Stimulated activated naive CD8-positive, alpha-beta T cell treated with anti-CD3 and anti-CD28 coated beads, Interleukin-15, amount 100 ng/mL, for 72 hours (primary cell): ENCODE measurements at regions not wholly inside any gene's neighbourhood (a gene's known extent, or its start where the extent isn't known, plus 50 kb on each side); places are given as distances from the start of the nearest gene placed in this dataset.

Source experiments
- ATAC-seq: fragments of 150-1000 bp; cut with Tn5 transposase; 2 replicates; pipeline ENCODE4 v1.10.0; 2021; ENCODE audit warnings: mild to moderate bottlenecking, moderate library complexity
- DNase-seq, 2 donors: peaks; one replicate each; pipeline ENCODE4 v3.0.0; 2021 to 2022
- H3K27ac Mint-ChIP-seq, 2 donors: one replicate each; pipeline ENCODE4 v1.8.0; 2022; ENCODE audit warnings: mild to moderate bottlenecking in 2 of 2, mixed read lengths in 2 of 2, moderate library complexity in 2 of 2
- H3K27me3 Mint-ChIP-seq: one replicate; pipeline ENCODE4 v1.8.0; 2022; ENCODE audit warnings: mixed read lengths
- H3K4me1 Mint-ChIP-seq: one replicate; pipeline ENCODE4 v1.8.0; 2022; ENCODE audit warnings: mild to moderate bottlenecking, mixed read lengths
- H3K4me3 Mint-ChIP-seq, 2 donors: one replicate each; pipeline ENCODE4 v1.8.0; 2022; ENCODE audit warnings: mild to moderate bottlenecking in 2 of 2, mixed read lengths in 2 of 2, moderate library complexity in 1 of 2
- H3K9me3 Mint-ChIP-seq, 2 donors: one replicate each; pipeline ENCODE4 v1.8.0; 2022; ENCODE audit warnings: mixed read lengths in 2 of 2

- H3K27me3 Mint-ChIP-seq = no peaks in the 10 kb centered on the region
- no peak overlapping the region for H3K4me3 Mint-ChIP-seq
- peaks cover 0 to 5% of the 10 kb centered on the region in 2 donors for H3K9me3 Mint-ChIP-seq
- DNase-seq (no peak), ATAC-seq (no peak)
- no peaks in the 10 kb centered on the region for H3K4me1 Mint-ChIP-seq
- H3K27ac Mint-ChIP-seq = no peak overlapping the region
Observed at GRCh38 chr3:1699361-1699920, 399.2 kb upstream of the CNTN4 start.

GRCh38 chr3:1700650-1701049, 398.0 kb upstream of the CNTN4 start:
- H3K27ac Mint-ChIP-seq = no peak overlapping the region
- H3K9me3 Mint-ChIP-seq = peaks cover 0 to 5% of the 10 kb centered on the region in 2 donors
- H3K27me3 Mint-ChIP-seq = no peaks in the 10 kb centered on the region
- DNase-seq (no peak), ATAC-seq (no peak)
- no peaks in the 10 kb centered on the region for H3K4me1 Mint-ChIP-seq
- H3K4me3 Mint-ChIP-seq = no peak overlapping the region

GRCh38 chr3:1703169-1703568, 395.5 kb upstream of the CNTN4 start:
- ATAC-seq (no peak), DNase-seq (no peak)
- Mint-ChIP-seq H3K27me3 (no peaks in the 10 kb centered on the region), H3K4me1 (no peaks in the 10 kb centered on the region), H3K27ac (no peak overlapping the region), H3K4me3 (no peak overlapping the region), H3K9me3 (peaks cover 5 to 8% of the 10 kb centered on the region in 2 donors)

DNA sequence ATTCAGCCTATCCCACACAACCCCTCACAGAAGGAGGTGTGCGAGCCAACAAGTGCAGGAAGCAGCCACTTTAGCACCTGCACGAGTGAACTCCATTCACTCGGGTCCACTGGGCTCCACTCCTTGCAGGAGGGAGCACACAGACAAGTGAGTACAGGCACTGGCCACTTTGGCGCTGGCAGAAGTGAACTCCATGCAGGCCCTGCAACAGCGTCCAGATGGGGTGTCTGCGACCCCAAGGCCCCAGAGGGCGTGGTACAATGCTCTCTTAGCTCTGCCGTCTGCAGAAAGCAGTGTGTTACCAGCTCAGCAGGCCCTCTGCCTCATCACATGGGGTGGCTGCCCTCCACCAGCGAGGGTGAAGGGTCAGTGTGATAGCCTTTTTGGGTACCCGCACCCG, 388.0 kb upstream of the CNTN4 start:
- H3K9me3 Mint-ChIP-seq = peaks cover 10 to 12% of the 10 kb centered on the region in 2 donors
- H3K4me1 Mint-ChIP-seq = no peaks in the 10 kb centered on the region
- H3K4me3 Mint-ChIP-seq = no peak overlapping the region
- H3K27ac Mint-ChIP-seq = no peak overlapping the region
- ATAC-seq (no peak), DNase-seq (no peak)
- no peaks in the 10 kb centered on the region for H3K27me3 Mint-ChIP-seq

DNA sequence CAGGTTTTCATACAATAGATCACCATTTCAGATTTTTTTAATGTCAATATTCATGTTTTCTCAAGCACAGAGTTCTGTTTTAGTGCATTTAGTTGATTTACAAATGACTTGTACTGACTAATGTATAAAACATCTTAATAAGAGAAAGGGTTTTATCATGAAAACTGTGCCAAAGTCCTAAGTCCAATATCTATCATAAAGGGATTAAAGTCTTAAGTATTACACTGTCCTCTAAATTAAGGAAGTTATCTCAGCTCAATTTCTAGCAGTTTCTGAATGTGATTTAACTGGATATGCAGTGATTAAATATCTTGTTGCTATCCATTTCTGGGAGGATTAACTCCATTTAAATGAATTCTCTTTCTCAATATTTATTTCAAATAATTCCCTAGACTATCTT, 381.1 kb upstream of the CNTN4 start:
- Mint-ChIP-seq H3K4me1 (no peaks in the 10 kb centered on the region), H3K4me3 (no peak overlapping the region), H3K27me3 (no peaks in the 10 kb centered on the region), H3K9me3 (peaks cover 0 to 13% of the 10 kb centered on the region in 2 donors), H3K27ac (no peak overlapping the region)
- DNase-seq (no peak), ATAC-seq (no peak)

DNA sequence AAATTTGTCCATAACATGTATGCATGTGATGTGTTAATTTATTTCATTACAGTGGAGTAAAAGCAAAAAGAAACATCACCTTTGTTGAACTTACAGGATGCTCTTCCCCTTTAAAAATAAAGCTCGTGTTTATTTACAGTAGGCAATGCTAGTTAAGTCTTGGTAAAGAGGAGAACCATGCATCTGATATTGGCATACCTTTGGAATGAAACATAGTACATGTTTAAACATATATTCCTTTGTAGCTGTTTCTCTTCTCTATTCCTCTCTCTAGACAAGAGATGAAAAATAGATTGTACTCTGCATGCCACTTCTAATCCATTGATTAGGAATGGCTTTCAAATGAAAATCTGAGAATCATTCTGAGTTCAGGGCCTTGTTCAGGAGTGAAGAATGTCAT, 374.9 kb upstream of the CNTN4 start:
- DNase-seq (no peak), ATAC-seq (no peak)
- Mint-ChIP-seq H3K27me3 (no peaks in the 10 kb centered on the region), H3K4me1 (no peaks in the 10 kb centered on the region), H3K4me3 (no peak overlapping the region), H3K9me3 (peaks cover 0 to 8% of the 10 kb centered on the region in 2 donors), H3K27ac (no peak overlapping the region)

DNA sequence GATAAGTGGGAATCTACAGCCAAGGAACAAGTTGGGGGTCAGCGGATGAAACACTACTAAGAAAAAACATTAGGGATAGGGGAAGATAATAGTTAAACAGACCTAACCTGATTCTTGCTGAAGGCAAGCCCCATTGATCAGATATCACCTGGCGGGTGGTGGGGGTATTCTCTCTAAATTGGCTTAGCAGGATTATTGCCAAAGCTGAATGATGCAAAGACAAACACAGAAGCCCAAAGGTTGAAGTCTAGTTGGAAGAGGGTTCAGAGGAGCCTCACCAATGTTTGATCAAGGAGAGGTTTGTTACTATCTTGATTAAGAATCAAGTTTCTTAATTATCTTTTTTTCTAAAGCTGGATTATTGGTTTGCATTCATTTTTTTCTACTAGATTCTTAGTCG, 371.9 kb upstream of the CNTN4 start:
- Mint-ChIP-seq H3K9me3 (peaks cover 5 to 7% of the 10 kb centered on the region in 2 donors), H3K4me1 (no peaks in the 10 kb centered on the region), H3K27ac (no peak overlapping the region), H3K4me3 (no peak overlapping the region), H3K27me3 (no peaks in the 10 kb centered on the region)
- no peak for ATAC-seq
- no peak for DNase-seq

DNA sequence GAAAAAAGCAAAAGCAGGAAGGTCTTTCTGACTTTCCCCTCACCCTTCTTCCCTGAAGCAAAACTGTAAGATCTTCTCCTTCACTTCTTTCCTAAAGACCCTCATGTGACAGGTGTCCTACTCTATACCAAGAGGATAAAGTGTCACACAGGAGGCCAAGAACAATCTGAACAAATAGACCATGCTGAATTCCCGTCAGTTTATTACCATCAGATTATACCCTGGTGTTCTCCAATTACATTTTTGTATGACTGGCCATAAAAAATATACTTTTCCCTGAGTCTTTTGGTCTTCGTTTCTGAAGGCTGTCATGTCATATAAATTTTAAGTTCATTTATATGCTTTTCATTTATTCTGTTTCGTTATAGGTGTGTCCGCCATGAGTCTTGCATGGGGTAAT, 371.4 kb upstream of the CNTN4 start:
- Mint-ChIP-seq H3K27ac (no peak overlapping the region), H3K4me3 (no peak overlapping the region), H3K27me3 (no peaks in the 10 kb centered on the region), H3K4me1 (no peaks in the 10 kb centered on the region), H3K9me3 (peaks cover 8 to 10% of the 10 kb centered on the region in 2 donors)
- DNase-seq = no peak
- ATAC-seq = no peak

GRCh38 chr3:1728510-1728909, 370.2 kb upstream of the CNTN4 start:
- no peak overlapping the region for H3K27ac Mint-ChIP-seq
- H3K4me3 Mint-ChIP-seq = no peak overlapping the region
- no peak for DNase-seq
- no peak for ATAC-seq
- peaks cover 11 to 14% of the 10 kb centered on the region in 2 donors for H3K9me3 Mint-ChIP-seq
- H3K27me3 Mint-ChIP-seq = no peaks in the 10 kb centered on the region
- H3K4me1 Mint-ChIP-seq = no peaks in the 10 kb centered on the region

DNA sequence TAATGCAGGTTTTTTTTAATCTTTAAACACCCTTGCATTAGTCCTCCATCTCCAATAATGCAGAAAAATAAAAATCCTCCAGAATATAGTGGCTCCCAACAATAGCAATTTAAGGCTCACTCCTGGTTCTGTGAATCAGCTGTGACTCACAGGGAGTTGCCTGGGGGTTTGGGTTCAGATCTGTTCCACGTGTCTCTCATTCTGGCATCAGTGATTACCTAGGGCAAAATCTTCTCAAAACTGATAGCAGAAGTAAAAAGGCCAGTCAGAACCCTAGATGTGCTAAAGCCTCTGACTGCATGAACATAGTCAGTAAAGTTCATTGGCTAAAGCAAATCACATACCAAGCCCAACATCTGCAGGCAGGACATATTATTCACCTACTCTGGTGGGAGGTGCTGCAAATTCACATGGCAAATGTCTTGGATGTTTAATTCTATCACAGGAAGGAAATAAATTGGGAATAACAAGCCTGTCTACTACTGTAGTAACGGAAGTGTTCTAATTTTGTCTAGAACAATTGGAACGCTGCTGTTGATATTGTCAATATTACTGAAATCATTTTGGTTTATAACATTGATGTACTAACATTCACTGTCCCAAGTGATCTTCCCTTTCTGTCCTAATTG, 364.1 kb upstream of the CNTN4 start:
- no peak overlapping the region for H3K4me3 Mint-ChIP-seq
- no peak overlapping the region for H3K27ac Mint-ChIP-seq
- DNase-seq (no peak), ATAC-seq (no peak)
- H3K27me3 Mint-ChIP-seq = no peaks in the 10 kb centered on the region
- no peaks in the 10 kb centered on the region for H3K4me1 Mint-ChIP-seq
- peaks cover 11 to 14% of the 10 kb centered on the region in 2 donors for H3K9me3 Mint-ChIP-seq

DNA sequence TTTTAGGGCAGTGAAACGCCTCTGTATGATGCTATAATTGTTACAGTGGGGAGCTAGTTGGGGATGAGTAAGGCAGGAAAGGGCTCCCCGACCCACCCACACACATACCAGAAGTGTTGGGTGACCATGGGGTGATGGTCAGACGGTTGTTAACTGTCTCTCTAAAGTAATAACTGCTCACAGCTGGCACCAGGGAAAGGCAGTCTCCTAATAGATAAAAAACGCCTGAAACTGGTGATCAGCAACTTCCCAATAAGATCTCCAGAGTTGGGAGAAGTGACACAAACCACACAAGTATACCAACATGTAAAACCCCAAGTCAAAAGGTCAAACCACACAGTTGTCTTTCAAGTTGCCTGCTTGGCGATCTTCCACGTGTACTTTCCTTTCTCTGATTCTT, 346.5 kb upstream of the CNTN4 start:
- no peak for ATAC-seq
- H3K4me3 Mint-ChIP-seq = no peak overlapping the region

DNA sequence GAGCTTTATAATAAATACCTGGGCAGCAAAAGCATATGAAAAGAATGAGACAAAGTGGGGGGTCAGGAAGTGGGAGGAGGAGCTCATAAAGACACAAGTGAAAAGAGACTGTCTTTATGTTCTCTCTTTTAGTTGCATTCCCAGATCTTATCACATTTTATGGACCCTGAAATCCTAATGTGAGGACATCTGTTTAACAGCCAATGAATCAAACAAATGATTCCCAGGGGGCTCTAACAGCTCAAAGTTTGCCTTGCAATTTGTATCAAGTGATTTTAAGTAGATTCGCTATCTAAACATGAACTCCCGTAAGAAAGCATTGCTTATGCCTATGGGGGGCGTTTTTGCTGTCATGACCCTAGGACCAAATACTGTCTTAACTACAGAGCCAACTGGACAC, 332.3 kb upstream of the CNTN4 start:
- DNase-seq (no peak), ATAC-seq (no peak)
- Mint-ChIP-seq H3K4me3 (no peak overlapping the region), H3K9me3 (peaks cover 3 to 4% of the 10 kb centered on the region in 2 donors), H3K27ac (no peak overlapping the region), H3K4me1 (no peaks in the 10 kb centered on the region), H3K27me3 (no peaks in the 10 kb centered on the region)

More for the DNA sequence above, 346.5 kb upstream of the CNTN4 start:
- H3K9me3 Mint-ChIP-seq = peaks cover 0 to 10% of the 10 kb centered on the region in 2 donors
- H3K4me1 Mint-ChIP-seq = no peaks in the 10 kb centered on the region
- H3K27me3 Mint-ChIP-seq = no peaks in the 10 kb centered on the region
- H3K27ac Mint-ChIP-seq = no peak overlapping the region
- DNase-seq = no peak

- Mint-ChIP-seq H3K9me3 (peaks cover 26 to 27% of the 10 kb centered on the region in 2 donors), H3K27me3 (no peaks in the 10 kb centered on the region), H3K4me3 (no peak overlapping the region), H3K4me1 (no peaks in the 10 kb centered on the region), H3K27ac (no peak overlapping the region)
- ATAC-seq (no peak), DNase-seq (no peak)
Observed at GRCh38 chr3:1773679-1774078, 325.0 kb upstream of the CNTN4 start.

- Mint-ChIP-seq H3K4me3 (no peak overlapping the region), H3K4me1 (no peaks in the 10 kb centered on the region), H3K27ac (no peak overlapping the region), H3K9me3 (peaks cover 26 to 27% of the 10 kb centered on the region in 2 donors), H3K27me3 (no peaks in the 10 kb centered on the region)
- DNase-seq = no peak
- ATAC-seq = no peak
Observed at GRCh38 chr3:1774597-1774996, 324.1 kb upstream of the CNTN4 start.

- Mint-ChIP-seq H3K4me1 (no peaks in the 10 kb centered on the region), H3K9me3 (peaks cover 26 to 27% of the 10 kb centered on the region in 2 donors), H3K4me3 (no peak overlapping the region), H3K27ac (no peak overlapping the region), H3K27me3 (no peaks in the 10 kb centered on the region)
- ATAC-seq (no peak), DNase-seq (no peak)
Observed at GRCh38 chr3:1775321-1775720, 323.3 kb upstream of the CNTN4 start.

DNA sequence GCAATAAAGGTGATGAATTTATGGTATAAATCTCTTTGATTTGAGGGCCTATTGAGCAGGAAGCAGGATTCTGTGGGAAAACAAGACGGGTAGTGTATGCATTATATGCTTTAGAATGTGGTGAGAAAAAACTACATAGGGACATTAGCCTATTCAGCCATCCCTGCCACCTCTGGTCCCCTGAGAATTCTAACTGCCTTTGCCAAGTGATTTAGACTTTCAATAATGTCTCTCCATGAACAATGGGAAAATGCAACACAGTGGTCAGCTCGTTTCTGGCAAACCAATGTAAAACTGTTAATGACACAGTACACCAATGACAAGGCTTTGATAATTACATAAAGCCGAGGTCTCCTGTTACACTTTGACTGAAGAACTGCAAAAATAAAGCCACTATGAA, 314.7 kb upstream of the CNTN4 start:
- DNase-seq (no peak), ATAC-seq (no peak)
- Mint-ChIP-seq H3K27ac (no peak overlapping the region), H3K9me3 (peaks cover 0 to under 1% of the 10 kb centered on the region in 2 donors), H3K4me1 (no peaks in the 10 kb centered on the region), H3K27me3 (no peaks in the 10 kb centered on the region), H3K4me3 (no peak overlapping the region)

DNA sequence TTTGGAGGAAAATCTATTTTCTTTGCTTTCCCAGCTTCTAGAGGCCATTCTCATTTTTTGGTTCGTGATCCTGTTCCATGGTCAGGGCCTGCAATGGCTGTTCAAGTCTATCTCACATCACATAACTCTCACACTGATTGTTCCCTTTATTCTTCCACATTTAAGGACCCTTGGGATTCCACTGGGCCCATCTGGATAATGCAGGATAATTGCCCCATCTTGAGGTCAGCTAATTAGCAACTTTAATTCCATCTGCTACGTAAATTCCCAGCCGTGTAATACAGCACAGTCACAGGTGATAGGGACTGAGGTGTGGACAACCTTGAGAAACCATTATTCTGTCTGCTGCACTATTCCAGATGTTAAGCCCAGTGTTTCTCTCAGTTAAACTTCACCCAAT, 311.6 kb upstream of the CNTN4 start:
- H3K4me3 Mint-ChIP-seq = no peak overlapping the region
- no peak overlapping the region for H3K27ac Mint-ChIP-seq
- H3K27me3 Mint-ChIP-seq = no peaks in the 10 kb centered on the region
- DNase-seq = no peak
- H3K4me1 Mint-ChIP-seq = no peaks in the 10 kb centered on the region
- ATAC-seq = no peak
- H3K9me3 Mint-ChIP-seq = peaks cover 0 to 5% of the 10 kb centered on the region in 2 donors
